ENCODE measurements at regions not wholly inside any gene's neighbourhood (a gene's known extent, or its start where the extent isn't known, plus 50 kb on each side); places are given as distances from the start of the nearest gene placed in this dataset.
A peak's percentile ranks its signal among the peaks of the same experiment; 100 is the strongest.

DNA sequence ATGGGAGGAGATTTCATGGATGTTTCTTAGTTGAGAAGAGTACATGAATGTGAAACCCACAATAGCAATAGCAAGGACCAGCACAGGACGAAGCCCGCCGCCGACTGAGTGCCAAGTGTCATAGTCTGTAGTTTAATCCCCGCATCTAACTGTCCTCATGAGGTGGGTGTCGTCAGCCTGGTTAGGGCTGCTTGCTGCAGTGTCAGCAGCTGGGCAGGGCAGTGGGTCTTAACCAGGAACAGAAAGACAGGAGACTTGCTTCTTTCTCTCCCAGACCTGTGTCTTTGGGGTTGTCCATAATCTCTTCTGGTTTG lies 146.6 kb downstream of the VAPA start:
- Histone ChIP-seq H3K27ac (ENCODE audit: low read depth) (no peak overlapping the region), H3K36me3 (ENCODE audit: insufficient read depth) (no peaks in the 10 kb centered on the region), H3K27me3 (ENCODE audit: insufficient read depth) (no peaks in the 10 kb centered on the region), H3K4me1 (ENCODE audit: insufficient read depth) (0 out of 2 replicates have a peak, but pooled peaks cover 4% of the 10 kb centered on the region), H3K79me2 (replicated peaks; ENCODE audit: insufficient read depth) (no peaks in the 10 kb centered on the region), H3K4me3 (no peak overlapping the region), H3F3A (replicated peaks; ENCODE audit: low read depth) (no peaks in the 10 kb centered on the region), H3K9me2 (ENCODE audit: insufficient read depth) (peaks cover 5% of the 10 kb centered on the region; the same call in 1 of the 2 replicates), H2AFZ (peak overlapping the region; percentile 86; the same call in 1 of the 2 replicates), H3K4me2 (no peak overlapping the region), H4K20me1 (replicated peaks; ENCODE audit: insufficient read depth) (no peaks in the 10 kb centered on the region)
- TF ChIP-seq POLR2AphosphoS5 (IDR thresholded peaks at IDR 0.05; ENCODE audit: low read depth) (no peak), EZH2phosphoT487 (IDR thresholded peaks at IDR 0.05; ENCODE audit: unreplicated experiment) (no peak), NANOG (IDR thresholded peaks at IDR 0.05; ENCODE audit: borderline replicate concordance) (no peak), ZNF331 (CRISPR knock-in tag; IDR thresholded peaks at IDR 0.05; ENCODE audit: low read depth) (no peak), STAT1 (IDR thresholded peaks at IDR 0.05; ENCODE audit: unreplicated experiment) (no peak), ZNF114 (CRISPR knock-in tag; IDR thresholded peaks at IDR 0.05) (no peak), CREB1 (CRISPR knock-in tag; IDR thresholded peaks at IDR 0.05; ENCODE audit: low read depth) (no peak), EZH2 (IDR thresholded peaks at IDR 0.05; ENCODE audit: low read depth, unreplicated experiment) (no peak), JUNB (IDR thresholded peaks at IDR 0.05; ENCODE audit: unreplicated experiment) (no peak)
- TF ChIP-seq, protein P1, sequence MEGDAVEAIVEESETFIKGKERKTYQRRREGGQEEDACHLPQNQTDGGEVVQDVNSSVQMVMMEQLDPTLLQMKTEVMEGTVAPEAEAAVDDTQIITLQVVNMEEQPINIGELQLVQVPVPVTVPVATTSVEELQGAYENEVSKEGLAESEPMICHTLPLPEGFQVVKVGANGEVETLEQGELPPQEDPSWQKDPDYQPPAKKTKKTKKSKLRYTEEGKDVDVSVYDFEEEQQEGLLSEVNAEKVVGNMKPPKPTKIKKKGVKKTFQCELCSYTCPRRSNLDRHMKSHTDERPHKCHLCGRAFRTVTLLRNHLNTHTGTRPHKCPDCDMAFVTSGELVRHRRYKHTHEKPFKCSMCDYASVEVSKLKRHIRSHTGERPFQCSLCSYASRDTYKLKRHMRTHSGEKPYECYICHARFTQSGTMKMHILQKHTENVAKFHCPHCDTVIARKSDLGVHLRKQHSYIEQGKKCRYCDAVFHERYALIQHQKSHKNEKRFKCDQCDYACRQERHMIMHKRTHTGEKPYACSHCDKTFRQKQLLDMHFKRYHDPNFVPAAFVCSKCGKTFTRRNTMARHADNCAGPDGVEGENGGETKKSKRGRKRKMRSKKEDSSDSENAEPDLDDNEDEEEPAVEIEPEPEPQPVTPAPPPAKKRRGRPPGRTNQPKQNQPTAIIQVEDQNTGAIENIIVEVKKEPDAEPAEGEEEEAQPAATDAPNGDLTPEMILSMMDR (conservative IDR thresholded peaks at IDR 0.05; ENCODE audit: low read depth in 2 of 2) = no peak
- TF ChIP-seq, protein P2, sequence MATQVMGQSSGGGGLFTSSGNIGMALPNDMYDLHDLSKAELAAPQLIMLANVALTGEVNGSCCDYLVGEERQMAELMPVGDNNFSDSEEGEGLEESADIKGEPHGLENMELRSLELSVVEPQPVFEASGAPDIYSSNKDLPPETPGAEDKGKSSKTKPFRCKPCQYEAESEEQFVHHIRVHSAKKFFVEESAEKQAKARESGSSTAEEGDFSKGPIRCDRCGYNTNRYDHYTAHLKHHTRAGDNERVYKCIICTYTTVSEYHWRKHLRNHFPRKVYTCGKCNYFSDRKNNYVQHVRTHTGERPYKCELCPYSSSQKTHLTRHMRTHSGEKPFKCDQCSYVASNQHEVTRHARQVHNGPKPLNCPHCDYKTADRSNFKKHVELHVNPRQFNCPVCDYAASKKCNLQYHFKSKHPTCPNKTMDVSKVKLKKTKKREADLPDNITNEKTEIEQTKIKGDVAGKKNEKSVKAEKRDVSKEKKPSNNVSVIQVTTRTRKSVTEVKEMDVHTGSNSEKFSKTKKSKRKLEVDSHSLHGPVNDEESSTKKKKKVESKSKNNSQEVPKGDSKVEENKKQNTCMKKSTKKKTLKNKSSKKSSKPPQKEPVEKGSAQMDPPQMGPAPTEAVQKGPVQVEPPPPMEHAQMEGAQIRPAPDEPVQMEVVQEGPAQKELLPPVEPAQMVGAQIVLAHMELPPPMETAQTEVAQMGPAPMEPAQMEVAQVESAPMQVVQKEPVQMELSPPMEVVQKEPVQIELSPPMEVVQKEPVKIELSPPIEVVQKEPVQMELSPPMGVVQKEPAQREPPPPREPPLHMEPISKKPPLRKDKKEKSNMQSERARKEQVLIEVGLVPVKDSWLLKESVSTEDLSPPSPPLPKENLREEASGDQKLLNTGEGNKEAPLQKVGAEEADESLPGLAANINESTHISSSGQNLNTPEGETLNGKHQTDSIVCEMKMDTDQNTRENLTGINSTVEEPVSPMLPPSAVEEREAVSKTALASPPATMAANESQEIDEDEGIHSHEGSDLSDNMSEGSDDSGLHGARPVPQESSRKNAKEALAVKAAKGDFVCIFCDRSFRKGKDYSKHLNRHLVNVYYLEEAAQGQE (IDR thresholded peaks at IDR 0.05; ENCODE audit: unreplicated experiment) = no peak
- TF ChIP-seq, protein P3, sequence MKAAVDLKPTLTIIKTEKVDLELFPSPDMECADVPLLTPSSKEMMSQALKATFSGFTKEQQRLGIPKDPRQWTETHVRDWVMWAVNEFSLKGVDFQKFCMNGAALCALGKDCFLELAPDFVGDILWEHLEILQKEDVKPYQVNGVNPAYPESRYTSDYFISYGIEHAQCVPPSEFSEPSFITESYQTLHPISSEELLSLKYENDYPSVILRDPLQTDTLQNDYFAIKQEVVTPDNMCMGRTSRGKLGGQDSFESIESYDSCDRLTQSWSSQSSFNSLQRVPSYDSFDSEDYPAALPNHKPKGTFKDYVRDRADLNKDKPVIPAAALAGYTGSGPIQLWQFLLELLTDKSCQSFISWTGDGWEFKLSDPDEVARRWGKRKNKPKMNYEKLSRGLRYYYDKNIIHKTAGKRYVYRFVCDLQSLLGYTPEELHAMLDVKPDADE (IDR thresholded peaks at IDR 0.05) = no peak
- TF ChIP-seq, protein P4, sequence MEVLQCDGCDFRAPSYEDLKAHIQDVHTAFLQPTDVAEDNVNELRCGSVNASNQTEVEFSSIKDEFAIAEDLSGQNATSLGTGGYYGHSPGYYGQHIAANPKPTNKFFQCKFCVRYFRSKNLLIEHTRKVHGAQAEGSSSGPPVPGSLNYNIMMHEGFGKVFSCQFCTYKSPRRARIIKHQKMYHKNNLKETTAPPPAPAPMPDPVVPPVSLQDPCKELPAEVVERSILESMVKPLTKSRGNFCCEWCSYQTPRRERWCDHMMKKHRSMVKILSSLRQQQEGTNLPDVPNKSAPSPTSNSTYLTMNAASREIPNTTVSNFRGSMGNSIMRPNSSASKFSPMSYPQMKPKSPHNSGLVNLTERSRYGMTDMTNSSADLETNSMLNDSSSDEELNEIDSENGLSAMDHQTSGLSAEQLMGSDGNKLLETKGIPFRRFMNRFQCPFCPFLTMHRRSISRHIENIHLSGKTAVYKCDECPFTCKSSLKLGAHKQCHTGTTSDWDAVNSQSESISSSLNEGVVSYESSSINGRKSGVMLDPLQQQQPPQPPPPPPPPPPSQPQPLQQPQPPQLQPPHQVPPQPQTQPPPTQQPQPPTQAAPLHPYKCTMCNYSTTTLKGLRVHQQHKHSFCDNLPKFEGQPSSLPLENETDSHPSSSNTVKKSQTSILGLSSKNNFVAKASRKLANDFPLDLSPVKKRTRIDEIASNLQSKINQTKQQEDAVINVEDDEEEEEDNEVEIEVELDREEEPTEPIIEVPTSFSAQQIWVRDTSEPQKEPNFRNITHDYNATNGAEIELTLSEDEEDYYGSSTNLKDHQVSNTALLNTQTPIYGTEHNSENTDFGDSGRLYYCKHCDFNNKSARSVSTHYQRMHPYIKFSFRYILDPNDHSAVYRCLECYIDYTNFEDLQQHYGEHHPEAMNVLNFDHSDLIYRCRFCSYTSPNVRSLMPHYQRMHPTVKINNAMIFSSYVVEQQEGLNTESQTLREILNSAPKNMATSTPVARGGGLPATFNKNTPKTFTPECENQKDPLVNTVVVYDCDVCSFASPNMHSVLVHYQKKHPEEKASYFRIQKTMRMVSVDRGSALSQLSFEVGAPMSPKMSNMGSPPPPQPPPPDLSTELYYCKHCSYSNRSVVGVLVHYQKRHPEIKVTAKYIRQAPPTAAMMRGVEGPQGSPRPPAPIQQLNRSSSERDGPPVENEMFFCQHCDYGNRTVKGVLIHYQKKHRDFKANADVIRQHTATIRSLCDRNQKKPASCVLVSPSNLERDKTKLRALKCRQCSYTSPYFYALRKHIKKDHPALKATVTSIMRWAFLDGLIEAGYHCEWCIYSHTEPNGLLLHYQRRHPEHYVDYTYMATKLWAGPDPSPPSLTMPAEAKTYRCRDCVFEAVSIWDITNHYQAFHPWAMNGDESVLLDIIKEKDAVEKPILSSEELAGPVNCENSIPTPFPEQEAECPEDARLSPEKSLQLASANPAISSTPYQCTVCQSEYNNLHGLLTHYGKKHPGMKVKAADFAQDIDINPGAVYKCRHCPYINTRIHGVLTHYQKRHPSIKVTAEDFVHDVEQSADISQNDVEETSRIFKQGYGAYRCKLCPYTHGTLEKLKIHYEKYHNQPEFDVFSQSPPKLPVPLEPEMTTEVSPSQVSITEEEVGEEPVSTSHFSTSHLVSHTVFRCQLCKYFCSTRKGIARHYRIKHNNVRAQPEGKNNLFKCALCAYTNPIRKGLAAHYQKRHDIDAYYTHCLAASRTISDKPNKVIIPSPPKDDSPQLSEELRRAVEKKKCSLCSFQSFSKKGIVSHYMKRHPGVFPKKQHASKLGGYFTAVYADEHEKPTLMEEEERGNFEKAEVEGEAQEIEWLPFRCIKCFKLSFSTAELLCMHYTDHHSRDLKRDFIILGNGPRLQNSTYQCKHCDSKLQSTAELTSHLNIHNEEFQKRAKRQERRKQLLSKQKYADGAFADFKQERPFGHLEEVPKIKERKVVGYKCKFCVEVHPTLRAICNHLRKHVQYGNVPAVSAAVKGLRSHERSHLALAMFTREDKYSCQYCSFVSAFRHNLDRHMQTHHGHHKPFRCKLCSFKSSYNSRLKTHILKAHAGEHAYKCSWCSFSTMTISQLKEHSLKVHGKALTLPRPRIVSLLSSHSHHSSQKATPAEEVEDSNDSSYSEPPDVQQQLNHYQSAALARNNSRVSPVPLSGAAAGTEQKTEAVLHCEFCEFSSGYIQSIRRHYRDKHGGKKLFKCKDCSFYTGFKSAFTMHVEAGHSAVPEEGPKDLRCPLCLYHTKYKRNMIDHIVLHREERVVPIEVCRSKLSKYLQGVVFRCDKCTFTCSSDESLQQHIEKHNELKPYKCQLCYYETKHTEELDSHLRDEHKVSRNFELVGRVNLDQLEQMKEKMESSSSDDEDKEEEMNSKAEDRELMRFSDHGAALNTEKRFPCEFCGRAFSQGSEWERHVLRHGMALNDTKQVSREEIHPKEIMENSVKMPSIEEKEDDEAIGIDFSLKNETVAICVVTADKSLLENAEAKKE (CRISPR knock-in tag; IDR thresholded peaks at IDR 0.05) = no peak
- Mint-ChIP-seq H3K4me3 (no peak overlapping the region), H3K4me1 (peaks cover 22% of the 10 kb centered on the region), H3K27ac (no peak overlapping the region), H3K27me3 (ENCODE audit: insufficient read depth, low read depth, poor library complexity) (no peaks in the 10 kb centered on the region), H3K36me3 (ENCODE audit: low read depth) (no peaks in the 10 kb centered on the region), H3K9me3 (no peaks in the 10 kb centered on the region)
- no peak for DNase-seq (ENCODE audit: low spot score)
- peak; percentile 33; the same call in 2 of the 3 replicates for ATAC-seq
